PFSK-1 (cell line): ENCODE measurements at regions not wholly inside any gene's neighbourhood (a gene's known extent, or its start where the extent isn't known, plus 50 kb on each side); places are given as distances from the start of the nearest gene placed in this dataset.

Experiments
- FOXP2 ChIP-seq: optimal IDR thresholded peaks from 2 replicates; pipeline ENCODE3; 2011; ENCODE audit warnings: borderline replicate concordance, control low read depth, inconsistent platforms; ENCODE audit not compliant: insufficient read depth; ENCODE audit errors: extremely low read length, extremely low read depth
- POLR2AphosphoS5 ChIP-seq: IDR thresholded peaks from 2 replicates; pipeline ENCODE4 v1.6.1; 2012; ENCODE audit warnings: low read depth, mild to moderate bottlenecking, control low read depth, low read length, moderate library complexity
- SIN3A ChIP-seq: IDR thresholded peaks from 2 replicates; pipeline ENCODE4 v1.6.1; 2012; ENCODE audit warnings: mild to moderate bottlenecking, low read length, moderate library complexity, borderline replicate concordance; ENCODE audit not compliant: insufficient read depth
- TAF1 ChIP-seq: IDR thresholded peaks from 2 replicates; pipeline ENCODE4 v1.6.1; 2012; ENCODE audit warnings: low read length, control low read depth, borderline replicate concordance; ENCODE audit not compliant: insufficient read depth
- TF ChIP-seq, protein P1 (sequence below), 2 experiments: IDR thresholded peaks; 2 replicates each; pipeline versions ENCODE4 v1.6.1 to v1.8.0; 2011 to 2012; ENCODE audit warnings: low read depth in 2 of 2, low read length in 2 of 2, control low read depth in 1 of 2, inconsistent platforms in 1 of 2, mild to moderate bottlenecking in 1 of 2, moderate library complexity in 1 of 2; ENCODE audit not compliant: insufficient read depth in 1 of 2

- TF ChIP-seq POLR2AphosphoS5 (no peak), FOXP2 (no peak), SIN3A (no peak), TAF1 (no peak)
- TF ChIP-seq, protein P1, sequence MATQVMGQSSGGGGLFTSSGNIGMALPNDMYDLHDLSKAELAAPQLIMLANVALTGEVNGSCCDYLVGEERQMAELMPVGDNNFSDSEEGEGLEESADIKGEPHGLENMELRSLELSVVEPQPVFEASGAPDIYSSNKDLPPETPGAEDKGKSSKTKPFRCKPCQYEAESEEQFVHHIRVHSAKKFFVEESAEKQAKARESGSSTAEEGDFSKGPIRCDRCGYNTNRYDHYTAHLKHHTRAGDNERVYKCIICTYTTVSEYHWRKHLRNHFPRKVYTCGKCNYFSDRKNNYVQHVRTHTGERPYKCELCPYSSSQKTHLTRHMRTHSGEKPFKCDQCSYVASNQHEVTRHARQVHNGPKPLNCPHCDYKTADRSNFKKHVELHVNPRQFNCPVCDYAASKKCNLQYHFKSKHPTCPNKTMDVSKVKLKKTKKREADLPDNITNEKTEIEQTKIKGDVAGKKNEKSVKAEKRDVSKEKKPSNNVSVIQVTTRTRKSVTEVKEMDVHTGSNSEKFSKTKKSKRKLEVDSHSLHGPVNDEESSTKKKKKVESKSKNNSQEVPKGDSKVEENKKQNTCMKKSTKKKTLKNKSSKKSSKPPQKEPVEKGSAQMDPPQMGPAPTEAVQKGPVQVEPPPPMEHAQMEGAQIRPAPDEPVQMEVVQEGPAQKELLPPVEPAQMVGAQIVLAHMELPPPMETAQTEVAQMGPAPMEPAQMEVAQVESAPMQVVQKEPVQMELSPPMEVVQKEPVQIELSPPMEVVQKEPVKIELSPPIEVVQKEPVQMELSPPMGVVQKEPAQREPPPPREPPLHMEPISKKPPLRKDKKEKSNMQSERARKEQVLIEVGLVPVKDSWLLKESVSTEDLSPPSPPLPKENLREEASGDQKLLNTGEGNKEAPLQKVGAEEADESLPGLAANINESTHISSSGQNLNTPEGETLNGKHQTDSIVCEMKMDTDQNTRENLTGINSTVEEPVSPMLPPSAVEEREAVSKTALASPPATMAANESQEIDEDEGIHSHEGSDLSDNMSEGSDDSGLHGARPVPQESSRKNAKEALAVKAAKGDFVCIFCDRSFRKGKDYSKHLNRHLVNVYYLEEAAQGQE (IDR thresholded peaks at IDR 0.05; ENCODE audit: insufficient read depth in 1 of 2, low read depth in 2 of 2, low read length in 2 of 2) = no peak
Measured at GRCh38 chr10:109698086-109698485, 225.2 kb downstream of the XPNPEP1 start.

DNA sequence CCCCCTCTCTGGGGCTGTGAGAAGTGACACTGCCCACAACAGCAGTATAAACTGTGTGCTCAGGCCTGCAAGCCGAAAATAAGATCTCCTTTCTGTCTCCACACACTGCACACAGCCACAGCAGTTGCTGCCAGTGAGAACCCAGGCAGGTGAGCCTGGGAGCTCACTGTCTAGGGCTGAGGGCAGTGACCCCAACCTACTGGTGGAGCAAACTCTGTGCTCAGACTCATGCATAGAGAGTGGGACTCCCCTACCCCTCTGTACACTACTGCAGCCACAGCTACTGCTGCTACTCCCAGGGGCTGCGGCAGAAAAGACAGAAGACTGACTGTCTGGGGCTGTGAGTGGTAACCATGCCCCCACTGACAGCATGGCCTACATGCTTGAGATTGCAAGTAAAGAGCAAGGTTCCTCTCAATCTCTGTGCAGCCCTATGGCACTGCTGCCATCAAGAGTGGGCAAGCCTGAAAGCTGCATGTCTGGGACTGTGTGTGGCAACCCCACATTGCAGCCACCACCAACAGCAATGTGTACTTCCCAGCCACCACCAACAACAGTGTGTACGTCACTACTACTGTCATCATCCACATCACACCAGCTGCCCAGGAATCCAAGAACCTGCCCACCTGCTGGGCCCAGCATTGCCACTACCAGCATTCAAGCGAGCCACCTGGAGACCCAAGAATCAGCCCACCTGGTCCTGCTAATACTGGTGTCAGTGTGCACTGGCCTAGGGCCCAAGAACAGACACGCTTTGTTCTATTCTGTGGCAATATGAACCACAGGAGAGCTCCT, 226.1 kb downstream of the XPNPEP1 start:
- TF ChIP-seq TAF1 (no peak), POLR2AphosphoS5 (no peak), FOXP2 (no peak), SIN3A (no peak)
- TF ChIP-seq, protein P1 (IDR thresholded peaks at IDR 0.05; ENCODE audit: insufficient read depth in 1 of 2, low read depth in 2 of 2, low read length in 2 of 2) = no peak

DNA sequence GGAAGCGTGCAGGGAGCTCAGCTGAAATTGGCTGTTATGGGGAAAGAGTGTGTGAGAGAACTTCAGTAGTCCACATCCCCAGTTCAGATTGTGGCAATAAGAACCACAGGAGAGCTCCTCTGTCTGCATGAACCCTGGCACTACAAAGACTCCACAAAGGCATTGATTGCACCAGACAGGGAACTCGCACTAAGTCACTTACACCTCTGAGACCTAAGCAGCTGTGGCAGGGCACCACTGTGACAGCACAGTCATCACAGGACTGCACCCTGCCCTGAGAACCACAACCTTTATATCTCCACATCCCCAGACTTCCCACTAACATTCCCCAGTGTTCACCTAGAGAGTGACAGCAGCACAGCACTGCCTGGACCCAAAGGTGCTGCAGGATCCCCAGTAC, 226.8 kb downstream of the XPNPEP1 start:
- no peak for TF ChIP-seq SIN3A

- TF ChIP-seq SIN3A (no peak), POLR2AphosphoS5 (no peak), FOXP2 (no peak), TAF1 (no peak)
- TF ChIP-seq, protein P1 (IDR thresholded peaks at IDR 0.05; ENCODE audit: insufficient read depth in 1 of 2, low read depth in 2 of 2, low read length in 2 of 2) = no peak
Measured at GRCh38 chr10:109695988-109696387, 227.3 kb downstream of the XPNPEP1 start.

- TF ChIP-seq, protein P1 (IDR thresholded peaks at IDR 0.05; ENCODE audit: insufficient read depth in 1 of 2, low read depth in 2 of 2, low read length in 2 of 2) = no peak
- no peak for TF ChIP-seq FOXP2
- TF ChIP-seq SIN3A = no peak
- no peak for TF ChIP-seq POLR2AphosphoS5
- TF ChIP-seq TAF1 = no peak
Measured at GRCh38 chr10:109689785-109690184, 233.5 kb downstream of the XPNPEP1 start.
